GM18907 (cell line): ENCODE measurements at regions not wholly inside any gene's neighbourhood (a gene's known extent, or its start where the extent isn't known, plus 50 kb on each side); places are given as distances from the start of the nearest gene placed in this dataset.
"Not testable (repeated sequence)": the region's sequence is repeated elsewhere in the genome, so short reads cannot be mapped to it uniquely, and the experiment has no call there.

Experiments
- ATAC-seq: cut with Tn5 transposase; IDR thresholded peaks from one replicate; pipeline ENCODE4 v1.9.1; 2021; ENCODE audit warnings: mild to moderate bottlenecking, moderate library complexity; ENCODE audit not compliant: unreplicated experiment

DNA sequence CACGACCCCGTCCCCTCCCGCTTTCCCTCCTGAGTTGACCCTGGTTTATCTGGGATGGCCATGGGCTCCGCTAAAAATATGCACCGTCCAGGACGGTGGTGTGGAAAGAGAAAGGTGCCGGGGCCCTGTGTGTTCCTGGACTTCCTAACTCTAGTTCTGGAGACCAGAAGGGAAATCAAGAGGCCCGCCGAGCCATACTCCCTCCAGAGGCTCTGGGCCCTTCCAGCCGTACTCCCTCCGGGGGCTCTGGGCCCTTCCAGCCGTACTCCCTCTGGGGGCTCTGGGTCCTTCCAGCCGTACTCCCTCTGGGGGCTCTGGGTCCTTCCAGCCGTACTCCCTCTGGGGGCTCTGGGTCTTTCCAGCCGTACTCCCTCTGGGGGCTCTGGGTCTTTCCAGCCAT is 168.5 kb downstream of the LAT start:
- ATAC-seq, result not testable (repeated sequence)

DNA sequence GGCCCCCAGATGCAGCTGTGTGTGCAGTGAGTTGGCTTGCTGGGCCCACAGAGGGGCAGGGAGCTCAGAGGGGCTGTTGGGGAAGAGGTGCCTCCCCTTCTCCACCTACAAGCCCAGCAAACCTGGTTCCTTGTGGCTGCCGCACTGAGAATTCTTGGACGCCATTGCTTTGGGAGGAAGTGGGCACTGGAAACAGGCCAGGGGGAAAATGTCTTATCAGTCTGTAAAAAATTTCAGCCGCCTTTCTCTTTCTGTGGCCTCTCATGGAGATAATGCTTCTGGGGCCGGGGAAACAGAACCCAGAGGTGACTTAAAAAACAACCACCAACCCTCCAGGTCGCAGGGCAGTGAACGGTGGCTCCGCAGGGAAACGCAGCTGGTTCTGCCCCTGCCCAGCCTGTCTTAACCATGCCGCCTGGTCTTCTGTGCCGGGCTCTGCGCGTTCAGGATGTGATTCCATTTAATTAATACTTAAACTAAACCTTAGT is 167.7 kb downstream of the LAT start:
- ATAC-seq, result not testable (repeated sequence)

DNA sequence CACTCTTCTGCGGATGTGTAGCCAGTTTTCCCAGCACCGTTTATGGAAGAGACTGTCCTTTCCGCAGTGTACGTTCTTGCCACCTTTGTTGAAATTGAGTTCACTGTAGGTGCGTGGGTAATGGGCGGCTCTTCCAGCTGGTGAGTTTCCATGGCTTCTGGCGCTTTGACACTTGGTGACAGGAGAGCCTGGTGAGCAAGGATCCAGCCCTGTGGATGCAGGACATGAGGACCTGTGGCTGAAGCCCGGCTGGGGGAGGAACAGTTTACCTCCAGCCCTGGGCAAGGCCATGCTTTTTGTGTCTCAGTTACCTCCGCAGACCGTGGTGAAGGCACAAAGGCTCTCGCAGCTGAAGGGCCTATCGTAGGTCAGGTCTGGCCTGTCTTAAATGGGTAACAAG is 166.5 kb downstream of the LAT start:
- no peak for ATAC-seq

DNA sequence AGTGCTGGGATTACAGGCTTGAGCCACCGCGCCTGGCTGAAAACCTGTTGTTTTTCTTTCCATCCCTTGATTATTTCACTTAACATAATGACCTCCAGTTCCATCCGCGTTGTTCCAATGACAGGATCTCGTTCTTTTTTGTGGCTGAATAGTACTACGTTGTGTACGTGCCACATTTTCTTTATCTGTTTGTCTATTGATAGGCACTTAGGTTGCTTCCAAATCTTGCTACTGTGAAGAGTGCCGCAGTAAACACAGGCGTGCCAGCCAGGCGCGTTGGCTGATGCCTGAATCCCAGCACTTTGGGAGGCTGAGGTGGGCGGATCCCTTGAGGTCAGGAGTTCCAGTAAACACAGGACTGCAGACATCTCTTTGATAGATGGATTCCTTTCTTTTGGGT is 165.1 kb downstream of the LAT start:
- ATAC-seq, result not testable (repeated sequence)

DNA sequence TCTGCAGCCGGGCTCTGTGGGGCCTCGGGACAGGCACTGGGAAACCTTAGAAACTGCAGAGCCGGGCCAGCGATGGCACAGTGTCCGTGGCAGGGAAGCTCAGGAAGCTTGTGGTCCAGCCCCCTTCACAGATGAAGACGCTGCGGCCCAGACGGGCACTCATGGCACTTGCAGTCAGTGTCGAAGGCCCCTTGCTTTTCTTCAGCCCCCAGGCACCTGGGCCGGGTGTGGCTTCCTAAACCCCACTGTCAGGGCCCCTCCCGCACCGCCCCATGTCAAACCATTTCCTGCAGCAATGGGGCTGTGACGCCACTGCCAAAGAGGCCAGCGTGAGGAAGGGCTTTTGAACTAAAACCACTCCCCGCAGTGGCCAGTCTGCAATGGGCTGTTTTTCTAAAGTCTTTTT is 164.0 kb downstream of the LAT start:
- ATAC-seq, result no peak

DNA sequence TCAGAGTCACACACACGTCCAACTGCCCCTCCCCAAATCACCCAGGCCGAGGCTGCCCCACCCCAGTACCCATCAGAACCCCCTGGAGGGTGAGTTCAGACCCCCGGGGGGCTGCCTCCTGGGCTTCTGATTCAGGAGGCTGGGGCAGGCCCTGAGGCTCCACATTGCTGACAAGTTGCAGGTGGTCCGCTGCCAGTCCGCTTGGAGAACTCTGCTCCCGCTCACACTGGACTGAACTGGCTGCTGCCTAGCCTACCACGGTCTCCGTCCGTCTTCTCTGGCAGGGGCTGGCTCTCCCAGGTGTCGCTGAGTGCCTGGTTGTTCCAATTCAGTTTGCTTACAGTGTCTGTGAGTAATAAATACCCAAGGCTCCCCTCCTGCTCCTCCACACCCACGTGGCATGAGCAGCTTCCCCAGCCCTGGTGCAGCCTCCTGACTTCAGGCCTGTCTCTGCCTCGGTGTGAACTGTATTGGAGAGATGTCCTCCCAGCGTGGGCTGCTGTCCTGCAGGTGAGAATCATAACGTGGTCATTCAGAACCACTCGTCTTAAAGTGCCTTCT is 163.4 kb downstream of the LAT start:
- no peak for ATAC-seq

DNA sequence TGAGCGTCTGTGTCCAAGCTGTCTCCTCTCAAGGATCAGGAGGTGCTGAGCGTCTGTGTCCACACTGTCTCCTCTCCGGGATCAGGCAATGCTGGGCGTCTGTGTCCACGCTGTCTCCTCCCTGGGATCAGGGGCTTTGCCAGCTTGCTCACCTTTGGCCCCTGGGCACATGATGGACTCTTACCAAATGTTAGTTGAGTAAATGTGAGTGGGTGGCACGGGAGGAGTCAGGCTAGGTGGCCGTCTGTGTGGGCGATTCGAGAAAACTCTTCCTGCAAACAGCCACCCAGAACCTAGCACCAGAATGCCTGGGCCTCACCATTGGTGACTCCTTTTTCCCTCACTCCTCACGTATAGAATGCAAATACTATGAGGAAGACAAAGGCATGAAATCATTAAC is 162.9 kb downstream of the LAT start:
- ATAC-seq, result not testable (repeated sequence)

DNA sequence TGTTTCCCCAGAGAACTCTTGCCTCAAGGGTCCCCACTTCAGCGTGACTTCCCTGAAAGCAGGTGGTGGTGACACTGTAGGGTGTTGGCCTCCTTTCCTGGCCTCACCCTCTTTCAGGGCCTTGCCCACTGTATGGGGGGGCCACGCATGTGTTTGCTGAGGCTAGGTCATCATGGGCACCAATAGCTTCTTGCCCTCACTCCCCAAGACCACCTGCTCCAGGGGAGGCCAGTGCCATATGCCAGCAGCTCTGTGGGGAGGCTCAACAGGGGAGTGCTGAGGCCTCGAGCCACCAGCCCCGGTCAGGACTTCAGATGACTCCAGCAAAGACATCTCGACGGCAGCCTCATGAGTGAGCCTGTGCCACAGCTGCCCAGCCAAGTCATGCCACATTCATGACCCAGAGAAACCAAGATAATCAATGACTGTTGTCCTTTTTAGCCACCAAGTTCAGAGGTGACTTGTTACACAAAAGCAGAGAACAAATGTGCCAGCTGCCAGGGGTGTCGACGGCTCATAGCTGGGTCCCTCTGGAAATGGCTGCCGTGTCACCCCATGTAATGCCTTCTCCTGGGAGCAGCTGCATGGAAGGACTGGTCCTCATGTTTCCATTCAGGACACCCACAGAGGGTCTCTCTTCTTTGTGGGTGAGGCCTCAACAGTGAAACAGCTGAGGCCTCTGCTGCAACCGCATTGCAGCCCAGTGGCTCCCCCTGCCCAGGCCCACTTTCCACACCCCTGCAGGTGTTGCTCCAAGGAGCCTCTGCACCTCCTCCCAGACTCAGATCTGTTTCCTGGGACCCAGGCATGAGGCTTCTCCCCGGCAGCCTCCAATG is 162.2 kb downstream of the LAT start:
- ATAC-seq, result not testable (repeated sequence)

DNA sequence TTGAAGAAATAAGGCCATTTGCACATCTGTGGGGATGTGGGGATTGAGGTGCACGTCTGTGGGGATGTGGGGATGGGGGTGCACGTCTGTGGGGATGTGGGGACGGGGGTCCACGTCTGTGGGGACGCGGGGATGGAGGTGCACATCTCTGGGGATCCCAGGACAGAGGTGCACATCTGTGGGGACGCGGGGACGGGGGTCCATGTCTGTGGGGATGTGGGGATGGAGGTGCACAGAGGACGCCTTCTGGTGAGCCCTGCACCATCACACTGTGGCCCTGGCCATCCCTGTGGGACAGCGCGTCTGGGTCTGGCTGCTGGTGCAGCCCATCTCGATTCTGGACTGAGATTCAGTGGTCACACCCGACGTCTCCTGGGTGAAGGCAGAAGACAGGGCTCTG is 161.4 kb downstream of the LAT start:
- no peak for ATAC-seq

DNA sequence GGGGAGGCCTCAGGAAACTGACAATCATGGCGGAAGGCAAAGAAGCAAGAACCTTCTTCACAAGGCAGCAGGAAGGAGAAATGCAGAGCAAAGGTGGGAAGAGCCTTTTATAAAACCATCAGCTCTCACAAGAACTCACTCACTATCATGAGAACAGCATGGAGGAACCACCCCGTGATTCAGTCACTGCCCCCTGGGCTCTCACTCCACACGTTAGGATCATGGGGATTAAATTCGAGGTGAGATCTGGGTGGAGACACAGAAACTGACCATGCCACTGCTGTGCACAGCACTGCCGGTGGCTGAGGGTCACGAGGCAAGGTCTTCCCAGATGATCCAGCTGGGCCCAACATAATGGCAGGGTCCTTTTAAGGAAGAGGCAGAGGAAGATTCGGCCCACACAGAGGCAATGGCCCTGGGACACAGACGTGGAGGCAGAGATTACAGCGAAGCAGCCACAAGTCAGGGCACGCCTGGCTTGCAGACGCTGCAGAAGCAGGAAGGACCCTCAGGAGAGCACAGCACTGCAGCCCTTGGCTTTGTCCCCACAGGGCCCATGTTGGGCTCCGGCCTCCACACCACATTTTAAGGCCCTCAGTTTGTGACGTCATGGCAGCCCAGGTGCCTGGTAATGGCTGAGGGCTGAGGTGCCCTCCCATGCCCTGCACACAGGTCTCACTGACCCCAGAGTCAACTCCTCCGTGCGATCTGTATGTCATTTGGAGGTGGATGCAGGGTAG is 160.8 kb downstream of the LAT start:
- ATAC-seq, result not testable (repeated sequence)

DNA sequence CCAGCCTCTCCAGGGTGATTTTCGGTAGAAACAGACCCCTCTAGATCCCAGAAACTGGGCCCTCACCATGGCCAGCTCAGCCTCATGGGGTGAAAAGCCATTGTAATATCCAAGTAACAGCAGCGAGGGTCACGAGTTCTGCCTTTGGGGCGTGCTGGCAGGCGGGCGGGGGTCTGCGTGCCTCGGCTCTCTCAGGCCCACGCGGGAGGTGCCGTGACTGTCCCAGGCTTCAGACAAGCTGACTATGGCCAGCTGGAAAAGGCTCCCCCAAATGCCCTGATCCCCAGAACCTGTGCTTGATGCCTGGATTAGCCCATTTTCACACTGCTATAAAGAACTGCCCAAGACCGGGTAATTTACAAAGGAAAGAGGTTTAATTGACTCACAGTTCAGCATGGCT is 160.2 kb downstream of the LAT start:
- not testable (repeated sequence) for ATAC-seq

DNA sequence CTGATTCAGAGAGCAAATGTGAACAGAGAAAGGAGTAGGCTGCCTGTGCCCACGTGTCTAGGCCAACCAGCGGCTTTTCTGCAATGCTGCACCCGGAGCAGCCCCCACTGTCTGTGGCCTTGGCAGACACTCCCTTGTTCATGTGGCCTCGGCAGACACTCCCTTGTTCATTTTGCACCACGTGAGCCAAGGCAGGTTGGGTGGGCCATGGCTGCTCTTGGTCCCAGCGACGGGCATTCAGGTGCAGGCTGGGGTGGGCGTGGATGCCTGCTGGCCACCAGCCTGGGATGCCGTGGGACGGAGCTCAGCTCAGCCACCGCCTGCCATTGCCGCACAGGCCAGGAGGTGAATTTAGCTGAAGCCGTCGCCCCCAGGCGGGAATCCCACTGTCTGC is 159.8 kb downstream of the LAT start:
- not testable (repeated sequence) for ATAC-seq

DNA sequence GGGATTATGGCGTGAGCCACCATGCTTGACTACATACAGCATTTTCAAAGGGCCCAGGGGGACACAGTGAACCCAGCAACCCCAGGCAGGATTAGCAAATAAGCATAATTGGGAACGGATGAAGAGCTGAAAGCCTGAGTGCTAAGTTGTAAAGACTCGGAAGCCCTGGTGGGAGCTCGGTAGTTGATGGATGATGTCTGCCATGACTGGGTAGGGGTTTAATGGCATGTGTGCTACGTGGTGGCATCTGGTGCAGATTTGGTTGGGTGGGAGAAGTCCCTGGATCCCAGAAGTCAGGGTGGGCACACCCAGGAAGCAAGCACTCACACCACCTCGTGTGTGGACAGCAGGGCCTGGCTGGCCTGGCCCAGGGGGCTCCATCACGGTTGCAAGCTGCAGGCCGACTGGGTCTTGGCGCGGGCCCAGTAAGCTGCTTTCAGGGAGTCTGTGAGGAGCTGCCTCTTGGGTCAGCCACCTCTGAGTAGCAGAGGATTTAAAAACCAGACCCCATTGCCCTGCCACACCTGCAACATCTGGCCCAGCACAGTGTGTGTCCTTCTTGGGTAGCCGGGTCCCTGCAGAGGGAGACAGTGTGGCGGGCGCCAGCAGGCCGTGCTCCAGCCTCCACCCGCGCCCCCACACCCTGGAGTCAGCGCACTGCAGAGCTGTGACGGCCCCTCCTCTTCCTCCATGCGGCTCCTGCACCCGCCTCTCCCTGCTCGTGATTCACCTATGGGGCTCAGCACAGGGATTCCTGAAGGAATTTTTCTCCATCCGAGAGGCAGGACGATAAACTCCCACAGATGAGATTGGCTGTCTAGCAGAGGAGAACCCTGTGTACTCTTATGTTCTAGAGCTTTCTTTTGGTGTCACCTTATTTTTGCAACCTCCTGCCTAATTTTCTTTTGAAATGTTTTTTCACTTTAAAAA is 159.2 kb downstream of the LAT start:
- not testable (repeated sequence) for ATAC-seq

DNA sequence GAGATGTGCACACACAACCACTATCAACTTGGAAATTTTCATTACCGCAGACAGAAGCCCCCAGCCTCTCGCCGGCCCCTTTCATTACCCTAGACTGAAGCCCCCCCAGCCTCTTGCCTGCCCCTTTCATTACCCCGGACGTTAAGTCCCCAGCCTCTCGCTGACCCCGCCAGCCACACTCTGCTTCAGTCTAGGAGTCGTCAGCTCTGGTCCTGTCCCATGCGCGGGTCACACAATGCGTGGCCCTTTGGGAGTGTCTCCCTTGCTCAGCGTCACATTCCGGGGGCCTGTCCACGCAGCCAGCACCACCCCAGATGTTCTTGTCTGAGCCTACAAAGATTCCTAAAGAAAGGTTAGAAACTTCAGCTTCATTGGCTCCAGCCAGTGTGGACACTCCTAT is 157.7 kb downstream of the LAT start:
- not testable (repeated sequence) for ATAC-seq

DNA sequence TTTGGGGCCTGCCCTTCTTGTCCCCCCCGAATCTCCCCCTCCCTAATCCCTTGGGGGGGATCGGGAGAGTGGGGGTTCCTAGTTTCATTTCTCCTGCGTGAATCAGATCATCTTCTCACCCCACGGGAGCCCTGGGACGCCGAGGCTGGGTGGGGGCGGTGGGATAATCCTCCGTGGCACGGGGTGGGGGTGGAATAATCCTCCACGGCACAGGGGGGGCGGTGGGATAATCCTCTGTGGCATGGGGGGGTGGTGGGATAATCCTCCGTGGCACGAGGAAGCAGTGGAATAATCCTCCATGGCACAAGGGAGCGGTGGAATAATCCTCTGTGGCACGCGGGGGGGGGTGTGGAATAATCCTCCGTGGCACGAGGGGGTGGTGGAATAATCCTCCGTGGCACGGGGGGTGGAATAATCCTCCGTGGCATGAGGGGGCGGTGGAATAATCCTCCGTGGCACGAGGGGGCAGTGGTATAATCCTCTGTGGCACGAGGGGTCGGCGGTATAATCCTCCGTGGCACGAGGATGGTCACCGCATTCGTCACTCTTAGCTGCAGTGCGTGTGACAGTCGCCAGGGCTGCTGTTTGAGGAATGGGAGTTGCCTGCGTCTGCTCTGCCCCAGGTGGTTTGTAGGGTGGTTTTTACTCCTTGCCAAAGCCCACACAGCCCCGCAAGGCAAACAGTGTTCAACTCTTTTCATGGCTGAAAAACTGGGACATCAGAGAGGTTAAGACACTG is 156.9 kb downstream of the LAT start:
- ATAC-seq, result no peak

DNA sequence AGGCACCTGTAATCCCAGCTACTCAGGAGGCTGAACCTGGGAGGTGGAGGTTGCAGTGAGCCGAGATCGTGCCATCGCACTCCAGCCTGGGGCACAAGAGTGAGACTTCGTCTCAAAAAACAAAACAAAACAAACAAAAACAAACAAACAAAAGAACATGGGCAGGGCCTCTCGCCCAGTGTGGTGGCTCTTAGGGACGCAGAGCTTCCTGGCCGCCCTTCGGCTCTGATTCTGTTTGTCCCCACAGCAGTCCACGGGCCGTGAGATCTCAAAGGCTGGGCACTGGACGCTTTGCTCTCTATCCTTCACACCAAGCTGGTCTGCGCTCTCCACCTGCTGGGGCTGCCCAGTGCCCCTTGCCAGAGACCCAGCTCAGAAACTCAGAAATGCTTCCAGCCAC is 156.3 kb downstream of the LAT start:
- not testable (repeated sequence) for ATAC-seq

DNA sequence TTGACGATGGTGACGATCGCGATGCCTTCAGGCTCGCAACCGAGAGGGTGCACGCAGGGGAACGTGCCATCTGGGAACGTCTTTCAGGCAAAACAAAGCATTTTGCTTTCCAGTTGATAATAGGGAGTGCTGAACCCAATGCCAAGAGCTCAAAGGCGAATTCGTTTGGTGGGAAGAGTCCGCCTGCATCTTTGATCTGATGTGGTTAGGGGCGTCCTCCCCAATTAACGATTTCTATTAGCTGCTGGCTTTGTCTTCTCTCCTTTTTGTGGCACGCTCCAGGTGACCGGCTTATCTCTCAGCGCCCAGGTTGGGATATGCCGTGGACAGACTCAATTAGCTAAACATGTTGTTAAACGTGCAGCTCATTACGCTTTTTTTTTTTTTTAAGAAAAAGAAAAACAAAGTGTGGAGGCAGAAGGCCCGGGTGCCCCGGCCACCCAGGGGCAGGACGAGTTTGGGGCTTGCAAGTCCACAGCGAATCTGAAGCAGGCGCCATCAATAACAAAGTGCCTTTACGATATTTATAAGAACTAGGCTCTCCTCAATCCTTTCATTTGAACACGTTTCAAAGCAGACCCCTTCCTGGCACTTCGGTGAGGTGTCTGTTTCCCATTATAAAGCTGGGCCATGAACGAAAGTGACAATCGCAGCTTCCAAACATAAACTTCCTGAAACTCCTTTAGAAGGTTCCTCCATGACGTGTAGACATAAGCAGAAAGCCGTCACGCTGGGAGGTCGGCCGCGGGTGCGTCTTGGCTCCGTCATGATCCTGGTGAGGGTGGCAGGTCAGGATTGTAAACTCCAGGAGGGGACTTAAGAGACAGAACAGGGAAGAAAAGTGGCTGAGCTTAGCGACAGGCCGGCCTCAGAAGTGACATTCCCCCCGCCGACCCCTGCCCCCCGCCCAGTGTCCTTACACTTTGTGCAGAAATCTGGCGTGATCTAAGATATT is 155.3 kb downstream of the LAT start:
- not testable (repeated sequence) for ATAC-seq

DNA sequence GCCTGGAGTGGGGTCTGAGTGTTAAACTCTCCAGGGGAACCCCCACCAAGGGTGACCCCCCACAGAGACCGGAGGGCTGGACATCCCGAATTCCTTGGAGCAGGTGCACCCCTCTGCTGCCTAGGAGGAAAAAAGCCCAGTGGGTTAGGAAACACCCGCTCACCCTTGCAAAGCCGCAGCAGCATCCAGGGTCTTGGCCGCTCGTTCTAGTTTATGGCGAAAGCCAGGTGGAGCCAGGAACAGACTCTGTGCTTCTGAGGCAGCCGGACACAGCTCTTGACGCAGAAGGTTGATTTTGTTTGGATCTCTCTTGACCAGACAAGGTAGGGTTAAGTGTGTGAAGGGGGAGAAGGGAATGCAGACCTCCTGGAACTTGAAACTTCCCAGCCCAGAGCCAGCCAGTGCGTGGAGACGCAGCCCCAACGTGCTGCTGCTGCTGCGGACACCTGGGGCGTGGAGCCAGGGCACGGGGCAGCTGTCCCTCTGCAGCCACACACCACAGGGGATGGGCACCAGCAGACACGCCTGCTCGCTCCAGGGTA is 154.5 kb downstream of the LAT start:
- ATAC-seq, result no peak

DNA sequence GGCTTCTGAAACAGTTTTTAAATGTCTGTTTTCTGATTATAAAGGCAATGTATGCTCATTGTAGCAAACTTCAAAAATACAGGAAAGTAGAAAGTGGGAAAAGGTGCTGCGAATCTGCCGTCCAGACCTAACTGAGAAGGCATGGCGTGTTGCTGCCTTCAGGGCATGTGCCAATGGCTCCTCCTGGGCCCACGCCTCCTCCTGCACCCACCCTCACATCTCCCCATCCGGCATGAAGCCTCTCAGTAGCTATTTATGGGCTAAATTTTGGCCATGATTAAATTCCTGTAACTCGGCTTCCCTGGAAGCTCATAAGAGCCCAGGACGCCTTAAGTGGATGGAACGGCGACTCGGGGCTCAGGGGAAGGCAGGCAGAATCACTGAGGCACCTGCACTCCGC is 153.8 kb downstream of the LAT start:
- not testable (repeated sequence) for ATAC-seq
